GM12874 (cell line): ENCODE measurements at regions not wholly inside any gene's neighbourhood (a gene's known extent, or its start where the extent isn't known, plus 50 kb on each side); places are given as distances from the start of the nearest gene placed in this dataset.

Source experiments
- CTCF ChIP-seq: IDR thresholded peaks from 2 replicates; pipeline ENCODE4 v1.5.1; 2011; ENCODE audit warnings: low read depth, mild to moderate bottlenecking, control low read depth, low read length, moderate library complexity; ENCODE audit not compliant: insufficient read depth

- no peak for TF ChIP-seq CTCF
These were observed 381.5 kb downstream of the OMA1 start for GRCh38 chr1:58165073-58165472.

- TF ChIP-seq CTCF, result peak; percentile 84
These were observed 383.5 kb downstream of the OMA1 start for GRCh38 chr1:58162952-58163550.

- no peak for TF ChIP-seq CTCF
These were observed 387.1 kb downstream of the OMA1 start for GRCh38 chr1:58159434-58159830.

- TF ChIP-seq CTCF, result no peak
These were observed 387.8 kb downstream of the OMA1 start for GRCh38 chr1:58158506-58159433.

GRCh38 chr1:58158016-58158415, 388.5 kb downstream of the OMA1 start:
- TF ChIP-seq CTCF, result no peak

- no peak for TF ChIP-seq CTCF
These were observed 389.3 kb downstream of the OMA1 start for GRCh38 chr1:58157256-58157655.

GRCh38 chr1:58156831-58157230, 389.7 kb downstream of the OMA1 start:
- TF ChIP-seq CTCF, result no peak
